ENCODE measurements at regions not wholly inside any gene's neighbourhood (a gene's known extent, or its start where the extent isn't known, plus 50 kb on each side); places are given as distances from the start of the nearest gene placed in this dataset.

GRCh38 chr2:150122871-150123613 is 364.4 kb downstream of the RND3 start:
- Histone ChIP-seq H3K9ac (replicated peaks; ENCODE audit: extremely low read depth, insufficient read depth, low read length) (no peak overlapping the region), H3K4me2 (ENCODE audit: insufficient read depth, low read length) (no peak overlapping the region), H2AFZ (ENCODE audit: low read depth, low read length) (no peak overlapping the region), H3K9me1 (replicated peaks; ENCODE audit: control insufficient read depth, extremely low read depth, insufficient read depth, low read length) (no peaks in the 10 kb centered on the region), H3K36me3 (ENCODE audit: control insufficient read depth in 2 of 2, extremely low read depth in 1 of 2, insufficient read depth in 2 of 2, low read length in 2 of 2) (no peaks in the 10 kb centered on the region), H3K79me2 (ENCODE audit: control insufficient read depth, insufficient read depth, low read length) (no peaks in the 10 kb centered on the region), H3K4me3 (replicated peaks in 1 of 3; ENCODE audit: insufficient read depth in 1 of 3, low read depth in 1 of 3, low read length in 3 of 3) (no peak overlapping the region), H3K9me3 (replicated peaks; ENCODE audit: control insufficient read depth, insufficient read depth, low read length) (no peaks in the 10 kb centered on the region), H4K20me1 (replicated peaks; ENCODE audit: control insufficient read depth, extremely low read depth, insufficient read depth, low read length) (no peaks in the 10 kb centered on the region), H3K27ac (ENCODE audit: insufficient read depth, low read depth, low read length) (no peak overlapping the region), H3K4me1 (ENCODE audit: control insufficient read depth, extremely low read depth, insufficient read depth, low read length) (peaks cover 21% of the 10 kb centered on the region), H3K27me3 (ENCODE audit: control insufficient read depth in 2 of 2, insufficient read depth in 2 of 2, low read length in 2 of 2) (no peaks in the 10 kb centered on the region)
- BruUV-seq (replicated peaks) = no TSS peak
- TF ChIP-seq GATA2 (IDR thresholded peaks at IDR 0.05; ENCODE audit: insufficient read depth, insufficient read length, low read depth, low read length) (no peak), MAX (IDR thresholded peaks at IDR 0.05; ENCODE audit: insufficient read depth, insufficient read length) (no peak), POLR2A (IDR thresholded peaks at IDR 0.05; ENCODE audit: low read depth, low read length) (no peak), JUN (IDR thresholded peaks at IDR 0.05; ENCODE audit: borderline replicate concordance, insufficient read depth, insufficient read length, low read depth) (no peak), EZH2 (IDR thresholded peaks at IDR 0.05; ENCODE audit: borderline replicate concordance, low read depth, low read length, severe bottlenecking) (no peak), FOS (IDR thresholded peaks at IDR 0.05; ENCODE audit: borderline replicate concordance, insufficient read depth, low read length) (no peak), MYC (IDR thresholded peaks at IDR 0.05; ENCODE audit: low read depth, low read length) (no peak)
- intact Hi-C loops (cut with micrococcal nuclease) = no loop called here
- ChIA-PET POLR2A (interaction anchor here (0.6 kb wide), 1 partner anchor 89 kb away, joined by 3 read pairs; no protein-coding TSS in a partner anchor), CTCF (no interaction called here)
- no peak for DNase-seq (ENCODE audit: low read depth, low spot score)
- dilution Hi-C loops (cut with MboI; ENCODE audit: extremely low pct_ligation_motif_present, low sequenced_read_pairs) = no loop called here
- FAIRE-seq = no peak

- CTCF ChIA-PET = interaction anchor here (1.4 kb wide), 1 partner anchor 32 kb away, joined by 3 read pairs; no protein-coding TSS in a partner anchor
- POLR2A ChIA-PET = no interaction called here
- Histone ChIP-seq H3K9me3 (replicated peaks; ENCODE audit: control insufficient read depth, insufficient read depth, low read length) (no peaks in the 10 kb centered on the region), H3K4me3 (replicated peaks in 1 of 3; ENCODE audit: insufficient read depth in 1 of 3, low read depth in 1 of 3, low read length in 3 of 3) (no peak overlapping the region), H3K79me2 (ENCODE audit: control insufficient read depth, insufficient read depth, low read length) (no peaks in the 10 kb centered on the region), H4K20me1 (replicated peaks; ENCODE audit: control insufficient read depth, extremely low read depth, insufficient read depth, low read length) (no peaks in the 10 kb centered on the region), H2AFZ (ENCODE audit: low read depth, low read length) (no peak overlapping the region), H3K9me1 (replicated peaks; ENCODE audit: control insufficient read depth, extremely low read depth, insufficient read depth, low read length) (no peaks in the 10 kb centered on the region), H3K27ac (ENCODE audit: insufficient read depth, low read depth, low read length) (no peak overlapping the region), H3K4me1 (ENCODE audit: control insufficient read depth, extremely low read depth, insufficient read depth, low read length) (peaks cover 12% of the 10 kb centered on the region), H3K36me3 (ENCODE audit: control insufficient read depth in 2 of 2, extremely low read depth in 1 of 2, insufficient read depth in 2 of 2, low read length in 2 of 2) (no peaks in the 10 kb centered on the region), H3K4me2 (ENCODE audit: insufficient read depth, low read length) (no peak overlapping the region), H3K9ac (replicated peaks; ENCODE audit: extremely low read depth, insufficient read depth, low read length) (no peak overlapping the region), H3K27me3 (ENCODE audit: control insufficient read depth in 2 of 2, insufficient read depth in 2 of 2, low read length in 2 of 2) (no peaks in the 10 kb centered on the region)
- TF ChIP-seq MAX (IDR thresholded peaks at IDR 0.05; ENCODE audit: insufficient read depth, insufficient read length) (no peak), JUN (IDR thresholded peaks at IDR 0.05; ENCODE audit: borderline replicate concordance, insufficient read depth, insufficient read length, low read depth) (no peak), POLR2A (IDR thresholded peaks at IDR 0.05; ENCODE audit: low read depth, low read length) (no peak), CTCF (IDR thresholded peaks at IDR 0.05; ENCODE audit: extremely low read depth in 1 of 2, insufficient read depth in 1 of 2, low read depth in 1 of 2, low read length in 2 of 2) (no peak), MYC (IDR thresholded peaks at IDR 0.05; ENCODE audit: low read depth, low read length) (no peak), POLR2AphosphoS5 (IDR thresholded peaks at IDR 0.05; ENCODE audit: insufficient read depth, low read depth, low read length) (no peak), GATA2 (IDR thresholded peaks at IDR 0.05; ENCODE audit: insufficient read depth, insufficient read length, low read depth, low read length) (no peak)
- dilution Hi-C loops (cut with MboI; ENCODE audit: extremely low pct_ligation_motif_present, low sequenced_read_pairs) (no loop called here), intact Hi-C loops (cut with micrococcal nuclease) (no loop called here)
- no TSS peak for BruUV-seq (replicated peaks)
- FAIRE-seq (no peak), DNase-seq (ENCODE audit: low read depth, low spot score) (no peak)
Measured at GRCh38 chr2:150122156-150122555, 365.3 kb downstream of the RND3 start.
